IPS-18a (cell line): ENCODE measurements at regions not wholly inside any gene's neighbourhood (a gene's known extent, or its start where the extent isn't known, plus 50 kb on each side); places are given as distances from the start of the nearest gene placed in this dataset.

Experiments
- H3K27ac ChIP-seq: one replicate; pipeline ENCODE4 v1.5.1; 2013; ENCODE audit warnings: low read length
- H3K27me3 ChIP-seq: one replicate; pipeline ENCODE4 v1.6.1; 2013; ENCODE audit warnings: mild to moderate bottlenecking, low read length; ENCODE audit not compliant: control insufficient read depth, insufficient read depth
- H3K36me3 ChIP-seq: one replicate; pipeline ENCODE4 v1.6.1; 2013; ENCODE audit warnings: low read depth, low read length; ENCODE audit not compliant: control insufficient read depth
- H3K4me1 ChIP-seq: one replicate; pipeline ENCODE4 v1.6.1; 2013; ENCODE audit warnings: low read depth, low read length; ENCODE audit not compliant: control insufficient read depth
- H3K4me3 ChIP-seq: one replicate; pipeline ENCODE4 v1.5.1; 2013; ENCODE audit warnings: low read length
- H3K9ac ChIP-seq: one replicate; pipeline ENCODE4 v1.6.1; 2013; ENCODE audit warnings: mild to moderate bottlenecking, low read length, moderate library complexity
- H3K9me3 ChIP-seq: one replicate; pipeline ENCODE4 v1.6.1; 2013; ENCODE audit warnings: low read depth, low read length; ENCODE audit not compliant: control insufficient read depth

GRCh38 chr13:31444266-31444856, 244.6 kb downstream of the B3GLCT start:
- Histone ChIP-seq H3K9ac (no peak overlapping the region), H3K9me3 (no peaks in the 10 kb centered on the region), H3K4me1 (no peaks in the 10 kb centered on the region), H3K27ac (no peak overlapping the region), H3K27me3 (no peaks in the 10 kb centered on the region), H3K4me3 (no peak overlapping the region), H3K36me3 (no peaks in the 10 kb centered on the region)

GRCh38 chr13:31452525-31452924, 252.8 kb downstream of the B3GLCT start:
- Histone ChIP-seq H3K36me3 (no peaks in the 10 kb centered on the region), H3K9me3 (no peaks in the 10 kb centered on the region), H3K27ac (no peak overlapping the region), H3K4me3 (no peak overlapping the region), H3K27me3 (no peaks in the 10 kb centered on the region), H3K4me1 (no peaks in the 10 kb centered on the region), H3K9ac (no peak overlapping the region)

GRCh38 chr13:31455581-31455980, 255.8 kb downstream of the B3GLCT start:
- Histone ChIP-seq H3K4me1 (no peaks in the 10 kb centered on the region), H3K9me3 (no peaks in the 10 kb centered on the region), H3K27me3 (no peaks in the 10 kb centered on the region), H3K27ac (no peak overlapping the region), H3K36me3 (no peaks in the 10 kb centered on the region), H3K9ac (no peak overlapping the region), H3K4me3 (no peak overlapping the region)

GRCh38 chr13:31456056-31456455, 256.3 kb downstream of the B3GLCT start:
- Histone ChIP-seq H3K36me3 (no peaks in the 10 kb centered on the region), H3K9me3 (no peaks in the 10 kb centered on the region), H3K4me3 (no peak overlapping the region), H3K4me1 (no peaks in the 10 kb centered on the region), H3K27me3 (no peaks in the 10 kb centered on the region), H3K27ac (no peak overlapping the region), H3K9ac (no peak overlapping the region)

GRCh38 chr13:31460061-31460460, 260.3 kb downstream of the B3GLCT start:
- no peak overlapping the region for H3K27ac ChIP-seq

GRCh38 chr13:31461923-31462322, 262.1 kb downstream of the B3GLCT start:
- no peak overlapping the region for H3K9ac ChIP-seq
- no peak overlapping the region for H3K27ac ChIP-seq
- no peaks in the 10 kb centered on the region for H3K4me1 ChIP-seq
- no peaks in the 10 kb centered on the region for H3K36me3 ChIP-seq
- no peaks in the 10 kb centered on the region for H3K27me3 ChIP-seq
- no peaks in the 10 kb centered on the region for H3K9me3 ChIP-seq
- H3K4me3 ChIP-seq, result no peak overlapping the region

More at GRCh38 chr13:31460061-31460460, 260.3 kb downstream of the B3GLCT start:
- H3K9ac ChIP-seq, result no peak overlapping the region
- no peak overlapping the region for H3K4me3 ChIP-seq
- no peaks in the 10 kb centered on the region for H3K9me3 ChIP-seq
- no peaks in the 10 kb centered on the region for H3K4me1 ChIP-seq
- no peaks in the 10 kb centered on the region for H3K36me3 ChIP-seq
- no peaks in the 10 kb centered on the region for H3K27me3 ChIP-seq

GRCh38 chr13:31462766-31463165, 263.0 kb downstream of the B3GLCT start:
- Histone ChIP-seq H3K27me3 (no peaks in the 10 kb centered on the region), H3K4me1 (no peaks in the 10 kb centered on the region), H3K27ac (no peak overlapping the region), H3K9me3 (no peaks in the 10 kb centered on the region), H3K4me3 (no peak overlapping the region), H3K36me3 (no peaks in the 10 kb centered on the region), H3K9ac (no peak overlapping the region)

- Histone ChIP-seq H3K4me1 (peaks cover 6% of the 10 kb centered on the region), H3K27ac (no peak overlapping the region), H3K4me3 (no peak overlapping the region), H3K9me3 (no peaks in the 10 kb centered on the region), H3K36me3 (no peaks in the 10 kb centered on the region), H3K27me3 (no peaks in the 10 kb centered on the region), H3K9ac (no peak overlapping the region)
These were observed 268.5 kb downstream of the B3GLCT start for GRCh38 chr13:31468114-31468902.

- no peaks in the 10 kb centered on the region for H3K36me3 ChIP-seq
- H3K4me3 ChIP-seq, result no peak overlapping the region
- H3K27ac ChIP-seq, result no peak overlapping the region
- no peaks in the 10 kb centered on the region for H3K27me3 ChIP-seq
- peaks cover 6% of the 10 kb centered on the region for H3K4me1 ChIP-seq
- no peaks in the 10 kb centered on the region for H3K9me3 ChIP-seq
- no peak overlapping the region for H3K9ac ChIP-seq
These were observed 269.6 kb downstream of the B3GLCT start for GRCh38 chr13:31469377-31469776.

GRCh38 chr13:31476266-31476665, 263.1 kb upstream of the RXFP2 start:
- no peaks in the 10 kb centered on the region for H3K27me3 ChIP-seq
- no peaks in the 10 kb centered on the region for H3K36me3 ChIP-seq
- no peak overlapping the region for H3K9ac ChIP-seq
- H3K4me1 ChIP-seq, result no peaks in the 10 kb centered on the region
- H3K27ac ChIP-seq, result no peak overlapping the region
- no peak overlapping the region for H3K4me3 ChIP-seq
- no peaks in the 10 kb centered on the region for H3K9me3 ChIP-seq

- H3K27me3 ChIP-seq, result no peaks in the 10 kb centered on the region
- H3K9ac ChIP-seq, result no peak overlapping the region
- no peaks in the 10 kb centered on the region for H3K36me3 ChIP-seq
- no peaks in the 10 kb centered on the region for H3K4me1 ChIP-seq
- H3K27ac ChIP-seq, result no peak overlapping the region
- H3K9me3 ChIP-seq, result no peaks in the 10 kb centered on the region
- no peak overlapping the region for H3K4me3 ChIP-seq
These were observed 262.6 kb upstream of the RXFP2 start for GRCh38 chr13:31476753-31477152.

GRCh38 chr13:31477961-31478360, 261.4 kb upstream of the RXFP2 start:
- H3K27me3 ChIP-seq, result no peaks in the 10 kb centered on the region
- no peak overlapping the region for H3K4me3 ChIP-seq
- no peaks in the 10 kb centered on the region for H3K9me3 ChIP-seq
- no peaks in the 10 kb centered on the region for H3K4me1 ChIP-seq
- H3K27ac ChIP-seq, result no peak overlapping the region
- H3K36me3 ChIP-seq, result no peaks in the 10 kb centered on the region
- H3K9ac ChIP-seq, result no peak overlapping the region
